ENCODE measurements at regions not wholly inside any gene's neighbourhood (a gene's known extent, or its start where the extent isn't known, plus 50 kb on each side); places are given as distances from the start of the nearest gene placed in this dataset.

DNA sequence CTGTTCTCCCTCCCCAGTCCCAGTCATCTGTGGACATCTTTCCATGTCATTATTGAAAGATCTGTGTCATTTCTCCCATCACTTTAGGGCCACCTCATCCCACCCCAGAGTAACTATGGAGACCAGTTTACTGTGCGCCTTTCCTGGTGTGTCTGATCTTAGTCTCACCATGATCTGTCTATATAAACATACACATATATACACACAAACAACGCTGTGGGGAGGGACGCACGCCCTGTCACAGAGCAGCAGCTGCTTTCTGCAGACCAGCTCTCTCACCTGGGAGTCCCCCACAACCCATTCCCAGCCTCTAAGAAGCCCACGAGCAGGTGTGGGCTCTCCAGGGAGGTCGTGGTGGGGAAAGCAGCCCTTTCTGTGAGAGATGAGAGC is 68.1 kb upstream of the TOX2 start:
- no peak for TF ChIP-seq EZH2 (IDR thresholded peaks at IDR 0.05; ENCODE audit: borderline replicate concordance)
- TF ChIP-seq, protein P1, sequence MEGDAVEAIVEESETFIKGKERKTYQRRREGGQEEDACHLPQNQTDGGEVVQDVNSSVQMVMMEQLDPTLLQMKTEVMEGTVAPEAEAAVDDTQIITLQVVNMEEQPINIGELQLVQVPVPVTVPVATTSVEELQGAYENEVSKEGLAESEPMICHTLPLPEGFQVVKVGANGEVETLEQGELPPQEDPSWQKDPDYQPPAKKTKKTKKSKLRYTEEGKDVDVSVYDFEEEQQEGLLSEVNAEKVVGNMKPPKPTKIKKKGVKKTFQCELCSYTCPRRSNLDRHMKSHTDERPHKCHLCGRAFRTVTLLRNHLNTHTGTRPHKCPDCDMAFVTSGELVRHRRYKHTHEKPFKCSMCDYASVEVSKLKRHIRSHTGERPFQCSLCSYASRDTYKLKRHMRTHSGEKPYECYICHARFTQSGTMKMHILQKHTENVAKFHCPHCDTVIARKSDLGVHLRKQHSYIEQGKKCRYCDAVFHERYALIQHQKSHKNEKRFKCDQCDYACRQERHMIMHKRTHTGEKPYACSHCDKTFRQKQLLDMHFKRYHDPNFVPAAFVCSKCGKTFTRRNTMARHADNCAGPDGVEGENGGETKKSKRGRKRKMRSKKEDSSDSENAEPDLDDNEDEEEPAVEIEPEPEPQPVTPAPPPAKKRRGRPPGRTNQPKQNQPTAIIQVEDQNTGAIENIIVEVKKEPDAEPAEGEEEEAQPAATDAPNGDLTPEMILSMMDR (IDR thresholded peaks at IDR 0.05; ENCODE audit: poor library complexity): no peak
- no peak for TF ChIP-seq EZH2phosphoT487 (IDR thresholded peaks at IDR 0.05; ENCODE audit: low read depth, severe bottlenecking, unreplicated experiment)
- Histone ChIP-seq H3K4me1 (ENCODE audit: insufficient read depth) (peaks cover 14% of the 10 kb centered on the region), H4K20me1 (ENCODE audit: insufficient read depth, poor library complexity, severe bottlenecking) (no peaks in the 10 kb centered on the region), H3K79me2 (no peaks in the 10 kb centered on the region), H2AFZ (no peak overlapping the region), H3K9me2 (replicated peaks; ENCODE audit: insufficient read depth) (no peaks in the 10 kb centered on the region), H3K27ac (no peak overlapping the region), H3K36me3 (replicated peaks; ENCODE audit: insufficient read depth, low read depth) (no peaks in the 10 kb centered on the region), H3K27me3 (no peaks in the 10 kb centered on the region), H3K4me3 (no peak overlapping the region), H3K9me3 (ENCODE audit: low read depth) (no peaks in the 10 kb centered on the region), H3K4me2 (no peak overlapping the region)
- no peak for DNase-seq (ENCODE audit: low spot score)
- WGBS (ENCODE audit: low lambda C conversion rate, missing lambda C conversion rate): 70% methylated on average over 6 of the region's 6 CpGs

- no peaks in the 10 kb centered on the region for H3K36me3 ChIP-seq (replicated peaks; ENCODE audit: insufficient read depth, low read depth)
- no peak overlapping the region for H3K4me2 ChIP-seq
- peaks cover 2% of the 10 kb centered on the region for H3K27me3 ChIP-seq
- H3K9me2 ChIP-seq (replicated peaks; ENCODE audit: insufficient read depth): no peaks in the 10 kb centered on the region
- no peaks in the 10 kb centered on the region for H3K79me2 ChIP-seq
- DNase-seq (ENCODE audit: low spot score): peak; percentile 30
- no peak overlapping the region for H3K27ac ChIP-seq
- no peak overlapping the region for H2AFZ ChIP-seq
- no peak for TF ChIP-seq EZH2phosphoT487 (IDR thresholded peaks at IDR 0.05; ENCODE audit: low read depth, severe bottlenecking, unreplicated experiment)
- TF ChIP-seq, protein P1 (IDR thresholded peaks at IDR 0.05; ENCODE audit: poor library complexity): peak; percentile 10
- WGBS (ENCODE audit: low lambda C conversion rate, missing lambda C conversion rate): 58% methylated on average over 6 of the region's 6 CpGs
- no peak overlapping the region for H3K4me3 ChIP-seq
- H3K4me1 ChIP-seq (ENCODE audit: insufficient read depth): peaks cover 8% of the 10 kb centered on the region
- H3K9me3 ChIP-seq (ENCODE audit: low read depth): no peaks in the 10 kb centered on the region
- no peaks in the 10 kb centered on the region for H4K20me1 ChIP-seq (ENCODE audit: insufficient read depth, poor library complexity, severe bottlenecking)
Observed at GRCh38 chr20:43844778-43845614, 69.7 kb upstream of the TOX2 start.

GRCh38 chr20:43843965-43844660 is 70.5 kb upstream of the TOX2 start:
- H3K4me1 ChIP-seq (ENCODE audit: insufficient read depth): peaks cover 1% of the 10 kb centered on the region
- H3K4me3 ChIP-seq: no peak overlapping the region
- no peaks in the 10 kb centered on the region for H3K36me3 ChIP-seq (replicated peaks; ENCODE audit: insufficient read depth, low read depth)
- WGBS (ENCODE audit: low lambda C conversion rate, missing lambda C conversion rate): 89% methylated on average over 6 of the region's 6 CpGs
- H3K9me2 ChIP-seq (replicated peaks; ENCODE audit: insufficient read depth): no peaks in the 10 kb centered on the region
- H3K27me3 ChIP-seq: peaks cover 3% of the 10 kb centered on the region
- no peaks in the 10 kb centered on the region for H3K9me3 ChIP-seq (ENCODE audit: low read depth)
- H2AFZ ChIP-seq: no peak overlapping the region
- no peaks in the 10 kb centered on the region for H3K79me2 ChIP-seq
- TF ChIP-seq, protein P1 (IDR thresholded peaks at IDR 0.05; ENCODE audit: poor library complexity): no peak
- TF ChIP-seq EZH2phosphoT487 (IDR thresholded peaks at IDR 0.05; ENCODE audit: low read depth, severe bottlenecking, unreplicated experiment) (no peak), EZH2 (IDR thresholded peaks at IDR 0.05; ENCODE audit: borderline replicate concordance) (no peak)
- H4K20me1 ChIP-seq (ENCODE audit: insufficient read depth, poor library complexity, severe bottlenecking): no peaks in the 10 kb centered on the region
- H3K4me2 ChIP-seq: no peak overlapping the region
- no peak for DNase-seq (ENCODE audit: low spot score)
- H3K27ac ChIP-seq: no peak overlapping the region
